GM12878 (cell line): ENCODE measurements at regions not wholly inside any gene's neighbourhood (a gene's known extent, or its start where the extent isn't known, plus 50 kb on each side); places are given as distances from the start of the nearest gene placed in this dataset.

ENCODE experiments used
- ATAC-seq: fragments of 200-7000 bp; cut with Tn5 transposase; 3 replicates; pipeline ENCODE4 v1.9.1; 2020; ENCODE audit warnings: mild to moderate bottlenecking, moderate library complexity
- BruUV-seq: library from RNA; stranded (reverse); fragments of 400-500 nt; replicated peaks from 2 replicates; lab custom pipeline; 2021; lab: Mats Ljungman, UMichigan
- CTCF ChIA-PET: fragments of 300-600 bp; sonication (Branson Sonifier 250); formaldehyde crosslinking; extraction: SDS; loops from one replicate; lab custom pipeline; 2021; ENCODE audit warnings: inconsistent platforms; lab: Yijun Ruan, JAX
- POLR2A ChIA-PET: fragments of 350-600 bp; formaldehyde crosslinking; extraction: SDS; loops from one replicate; lab custom pipeline; 2021; ENCODE audit warnings: inconsistent platforms; lab: Charles Lee
- RAD21 ChIA-PET: fragments of 300-600 bp; sonication (Branson Sonifier 250); formaldehyde crosslinking; loops from one replicate; lab custom pipeline; 2023; ENCODE audit warnings: antibody characterized with exemption; ENCODE audit not compliant: unreplicated experiment; lab: Charles Lee
- SMC1A ChIA-PET: fragments of 300-600 bp; sonication (Branson Sonifier 250); formaldehyde crosslinking; loops from one replicate; lab custom pipeline; 2023; ENCODE audit not compliant: unreplicated experiment, uncharacterized antibody; lab: Charles Lee
- DNase-seq: peaks from one replicate; pipeline ENCODE4 v3.0.0-alpha.2; 2011; ENCODE audit warnings: low read depth, low spot score
- FAIRE-seq: peaks from 3 replicates; lab custom pipeline; 2011; peaks lifted over from hg19 to GRCh38; lab: Jason Lieb, UNC
- H2AFZ ChIP-seq: 2 replicates; pipeline ENCODE4 v1.6.0; 2011; ENCODE audit warnings: low read depth, low read length, control low read depth; ENCODE audit not compliant: control insufficient read depth
- H3K27ac ChIP-seq: 2 replicates; pipeline ENCODE4 v1.5.1; 2011; ENCODE audit warnings: control low read depth; ENCODE audit not compliant: control insufficient read depth, insufficient read depth
- H3K27me3 ChIP-seq, 2 experiments: replicated peaks in 1 of 2; 2 replicates each; pipeline versions ENCODE4 v1.6.0 to v1.6.1; 2011; ENCODE audit warnings: low read length in 1 of 2; ENCODE audit not compliant: control insufficient read depth in 2 of 2, insufficient read depth in 2 of 2
- H3K36me3 ChIP-seq, 2 experiments: 2 replicates each; pipeline ENCODE4 v1.5.1; 2011; ENCODE audit warnings: low read length in 1 of 2; ENCODE audit not compliant: control insufficient read depth in 2 of 2, insufficient read depth in 2 of 2
- H3K4me1 ChIP-seq: 2 replicates; pipeline ENCODE4 v1.6.1; 2011; ENCODE audit warnings: mild to moderate bottlenecking, low read length, moderate library complexity, mixed read lengths; ENCODE audit not compliant: control insufficient read depth, insufficient read depth
- H3K4me2 ChIP-seq: 2 replicates; pipeline ENCODE4 v1.6.0; 2011; ENCODE audit warnings: control low read depth; ENCODE audit not compliant: control insufficient read depth, insufficient read depth
- H3K4me3 ChIP-seq: fragments of 200-600 bp; sonication (generic); 2 replicates; pipeline ENCODE4 v1.5.1; 2016
- H3K79me2 ChIP-seq: 2 replicates; pipeline ENCODE4 v1.6.0; 2011; ENCODE audit warnings: low read length; ENCODE audit not compliant: control insufficient read depth, insufficient read depth
- H3K9ac ChIP-seq: 2 replicates; pipeline ENCODE4 v1.8.0; 2011; ENCODE audit warnings: low read length, control low read depth, mixed read lengths; ENCODE audit not compliant: control insufficient read depth, insufficient read depth
- H3K9me3 ChIP-seq: replicated peaks from 3 replicates; pipeline ENCODE4 v1.5.1; 2011; ENCODE audit warnings: mild to moderate bottlenecking, low read length; ENCODE audit not compliant: control insufficient read depth, insufficient read depth
- H4K20me1 ChIP-seq: 2 replicates; pipeline ENCODE4 v1.6.0; 2011; ENCODE audit not compliant: control insufficient read depth, insufficient read depth
- ASH2L ChIP-seq: fragments of 300-600, 200-600 bp; sonication (generic); IDR thresholded peaks from 2 replicates; pipeline ENCODE4 v1.6.1; 2017; ENCODE audit warnings: low read depth, mild to moderate bottlenecking, borderline replicate concordance
- BCL3 ChIP-seq: IDR thresholded peaks from 2 replicates; pipeline ENCODE4 v1.6.1; 2011; ENCODE audit warnings: borderline replicate concordance, low read depth, mild to moderate bottlenecking, moderate library complexity, low read length; ENCODE audit not compliant: insufficient read depth, poor library complexity, severe bottlenecking
- EZH2 ChIP-seq: IDR thresholded peaks from 2 replicates; pipeline ENCODE4 v1.6.1; 2012; ENCODE audit warnings: low read depth, mild to moderate bottlenecking, control low read depth, inconsistent platforms, low read length, borderline replicate concordance; ENCODE audit not compliant: control insufficient read depth
- GATAD2B ChIP-seq: fragments of 450-650 bp; conservative IDR thresholded peaks from 2 replicates; pipeline ENCODE4 v1.6.1; 2017; ENCODE audit warnings: low read depth, mild to moderate bottlenecking, moderate library complexity
- SMARCA5 ChIP-seq: fragments of 450-650 bp; IDR thresholded peaks from 2 replicates; pipeline ENCODE4 v1.6.1; 2017; ENCODE audit warnings: mild to moderate bottlenecking
- SREBF1 ChIP-seq: IDR thresholded peaks from 2 replicates; pipeline ENCODE4 v1.6.1; 2012; ENCODE audit warnings: mild to moderate bottlenecking, low read length
- ZNF207 ChIP-seq: fragments of 450-650 bp; IDR thresholded peaks from 2 replicates; pipeline ENCODE4 v1.6.1; 2014; ENCODE audit warnings: antibody characterized with exemption, mild to moderate bottlenecking, borderline replicate concordance
- WGBS: methylation state at CpG from one replicate; pipeline ENCODE4 v1.1.6; 2016; ENCODE audit warnings: low lambda C conversion rate; ENCODE audit not compliant: insufficient replicate concordance, insufficient coverage; ENCODE audit errors: missing lambda C conversion rate; 5-methylcytosine and 5-hydroxymethylcytosine counted together
- in situ Hi-C: fragments of 300-500 bp; cut with MboI; formaldehyde crosslinking; loops from 9 replicates; pipeline ENCODE4 v1.14.3; 2018; ENCODE audit warnings: mixed read lengths
- intact Hi-C: fragments of 100-400 bp; cut with micrococcal nuclease; formaldehyde crosslinking; loops from one replicate; pipeline ENCODE4 v1.14.2; 2022; ENCODE audit not compliant: unreplicated experiment
- TF ChIP-seq, protein P1 (sequence below): IDR thresholded peaks from 2 replicates; pipeline ENCODE4 v1.6.1; 2012; ENCODE audit warnings: improper control_type of control experiment, low read depth, low read length; ENCODE audit not compliant: insufficient replicate concordance

DNA sequence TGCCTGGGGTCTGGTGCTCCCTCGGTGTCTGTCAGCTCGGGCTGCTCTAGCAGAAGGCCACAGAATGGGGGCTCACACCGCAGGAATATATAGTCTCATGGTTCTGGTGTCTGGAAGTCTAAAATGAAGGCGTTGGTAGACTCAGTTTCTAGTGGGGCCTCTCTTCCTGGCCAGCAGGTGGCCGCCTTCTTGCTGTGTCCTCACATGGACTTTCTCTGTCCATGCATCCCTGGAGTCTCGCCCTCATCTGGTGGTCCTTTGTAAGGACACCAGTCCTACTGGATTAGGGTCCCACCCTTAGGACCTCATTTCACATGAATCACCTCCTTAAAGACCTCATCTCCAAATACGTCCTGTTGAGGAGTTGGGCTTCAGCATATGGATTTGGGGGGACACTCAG lies 65.7 kb downstream of the RRM2 start:
- DNase-seq: no peak
- no peaks in the 10 kb centered on the region for H3K9me3 ChIP-seq
- ATAC-seq: no peak
- no peaks in the 10 kb centered on the region for H3K27me3 ChIP-seq
- in situ Hi-C loops (no loop called here), intact Hi-C loops (no loop called here)
- no peak overlapping the region for H3K27ac ChIP-seq
- no peaks in the 10 kb centered on the region for H3K79me2 ChIP-seq
- SMC1A ChIA-PET: no interaction called here
- whole genome bisulfite sequencing: 79% methylated on average over 7 of the region's 7 CpGs
- RAD21 ChIA-PET: no interaction called here
- no peaks in the 10 kb centered on the region for H4K20me1 ChIP-seq
- BruUV-seq: no TSS peak
- H3K36me3 ChIP-seq: peaks cover 0 to 9% of the 10 kb centered on the region in 2 experiments; a peak in 2 of 4 replicates
- TF ChIP-seq SREBF1 (no peak), BCL3 (no peak), ZNF207 (no peak), ASH2L (no peak), SMARCA5 (no peak), GATAD2B (no peak), EZH2 (no peak)
- TF ChIP-seq, protein P1, sequence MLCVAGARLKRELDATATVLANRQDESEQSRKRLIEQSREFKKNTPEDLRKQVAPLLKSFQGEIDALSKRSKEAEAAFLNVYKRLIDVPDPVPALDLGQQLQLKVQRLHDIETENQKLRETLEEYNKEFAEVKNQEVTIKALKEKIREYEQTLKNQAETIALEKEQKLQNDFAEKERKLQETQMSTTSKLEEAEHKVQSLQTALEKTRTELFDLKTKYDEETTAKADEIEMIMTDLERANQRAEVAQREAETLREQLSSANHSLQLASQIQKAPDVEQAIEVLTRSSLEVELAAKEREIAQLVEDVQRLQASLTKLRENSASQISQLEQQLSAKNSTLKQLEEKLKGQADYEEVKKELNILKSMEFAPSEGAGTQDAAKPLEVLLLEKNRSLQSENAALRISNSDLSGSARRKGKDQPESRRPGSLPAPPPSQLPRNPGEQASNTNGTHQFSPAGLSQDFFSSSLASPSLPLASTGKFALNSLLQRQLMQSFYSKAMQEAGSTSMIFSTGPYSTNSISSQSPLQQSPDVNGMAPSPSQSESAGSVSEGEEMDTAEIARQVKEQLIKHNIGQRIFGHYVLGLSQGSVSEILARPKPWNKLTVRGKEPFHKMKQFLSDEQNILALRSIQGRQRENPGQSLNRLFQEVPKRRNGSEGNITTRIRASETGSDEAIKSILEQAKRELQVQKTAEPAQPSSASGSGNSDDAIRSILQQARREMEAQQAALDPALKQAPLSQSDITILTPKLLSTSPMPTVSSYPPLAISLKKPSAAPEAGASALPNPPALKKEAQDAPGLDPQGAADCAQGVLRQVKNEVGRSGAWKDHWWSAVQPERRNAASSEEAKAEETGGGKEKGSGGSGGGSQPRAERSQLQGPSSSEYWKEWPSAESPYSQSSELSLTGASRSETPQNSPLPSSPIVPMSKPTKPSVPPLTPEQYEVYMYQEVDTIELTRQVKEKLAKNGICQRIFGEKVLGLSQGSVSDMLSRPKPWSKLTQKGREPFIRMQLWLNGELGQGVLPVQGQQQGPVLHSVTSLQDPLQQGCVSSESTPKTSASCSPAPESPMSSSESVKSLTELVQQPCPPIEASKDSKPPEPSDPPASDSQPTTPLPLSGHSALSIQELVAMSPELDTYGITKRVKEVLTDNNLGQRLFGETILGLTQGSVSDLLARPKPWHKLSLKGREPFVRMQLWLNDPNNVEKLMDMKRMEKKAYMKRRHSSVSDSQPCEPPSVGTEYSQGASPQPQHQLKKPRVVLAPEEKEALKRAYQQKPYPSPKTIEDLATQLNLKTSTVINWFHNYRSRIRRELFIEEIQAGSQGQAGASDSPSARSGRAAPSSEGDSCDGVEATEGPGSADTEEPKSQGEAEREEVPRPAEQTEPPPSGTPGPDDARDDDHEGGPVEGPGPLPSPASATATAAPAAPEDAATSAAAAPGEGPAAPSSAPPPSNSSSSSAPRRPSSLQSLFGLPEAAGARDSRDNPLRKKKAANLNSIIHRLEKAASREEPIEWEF: no peak
- CTCF ChIA-PET: no interaction called here
- no peak overlapping the region for H3K9ac ChIP-seq
- no peak for FAIRE-seq
- POLR2A ChIA-PET: no interaction called here
- no peak overlapping the region for H3K4me3 ChIP-seq
- H3K4me2 ChIP-seq: no peak overlapping the region
- no peaks in the 10 kb centered on the region for H3K4me1 ChIP-seq
- H2AFZ ChIP-seq: no peak overlapping the region
